ENCODE measurements at regions not wholly inside any gene's neighbourhood (a gene's known extent, or its start where the extent isn't known, plus 50 kb on each side); places are given as distances from the start of the nearest gene placed in this dataset.

GRCh38 chr11:91421641-91422040 is 803.0 kb upstream of the FAT3 start:
- Histone ChIP-seq H2AFZ (ENCODE audit: insufficient read depth, low read depth, low read length, poor library complexity, severe bottlenecking) (no peak overlapping the region), H3K27me3 (replicated peaks in 1 of 4; ENCODE audit: control extremely low read depth in 1 of 4, control insufficient read depth in 3 of 4, insufficient read depth in 4 of 4, low read length in 3 of 4) (no peaks in the 10 kb centered on the region), H3K36me3 (replicated peaks in 1 of 2; ENCODE audit: control extremely low read depth in 1 of 2, control insufficient read depth in 1 of 2, extremely low read depth in 1 of 2, insufficient read depth in 2 of 2, low read length in 1 of 2) (no peaks in the 10 kb centered on the region), H3K4me1 (ENCODE audit: control insufficient read depth in 2 of 2, insufficient read depth in 2 of 2, low read length in 2 of 2) (no peaks in the 10 kb centered on the region), H3K9ac (ENCODE audit: low read length) (no peak overlapping the region), H4K20me1 (ENCODE audit: control insufficient read depth, insufficient read depth, low read length, poor library complexity, severe bottlenecking) (no peaks in the 10 kb centered on the region), H3K9me3 (ENCODE audit: control extremely low read depth in 1 of 3, control insufficient read depth in 2 of 3, insufficient read depth in 1 of 3, low read length in 2 of 3) (no peaks in the 10 kb centered on the region), H3K4me3 (ENCODE audit: control extremely low read depth in 1 of 5, extremely low read depth in 1 of 5, insufficient read depth in 1 of 5, low read depth in 2 of 5, low read length in 4 of 5) (no peak overlapping the region), H3K4me2 (replicated peaks; ENCODE audit: low read depth, low read length, poor library complexity, severe bottlenecking) (no peak overlapping the region), H3K79me2 (ENCODE audit: control insufficient read depth, insufficient read depth, low read length) (no peaks in the 10 kb centered on the region), H3K27ac (ENCODE audit: low read length in 2 of 2) (no peak overlapping the region)
- H3K9me3 Mint-ChIP-seq (ENCODE audit: insufficient read depth): peaks cover 6% of the 10 kb centered on the region
- H3K4me1 Mint-ChIP-seq: no peaks in the 10 kb centered on the region
- no peak overlapping the region for H3K27ac Mint-ChIP-seq
- intact Hi-C loops (cut with micrococcal nuclease): no loop called here
- ChIA-PET POLR2A (no interaction called here), CTCF (no interaction called here)
- no peak for ATAC-seq (ENCODE audit: low read depth)
- DNase-seq: no peak
- TF ChIP-seq CTCF (IDR thresholded peaks at IDR 0.05) (no peak), EZH2 (IDR thresholded peaks at IDR 0.05; ENCODE audit: borderline replicate concordance, insufficient read depth, low read depth, low read length, poor library complexity, severe bottlenecking) (no peak)
- H3K27me3 Mint-ChIP-seq: no peaks in the 10 kb centered on the region
- no peak overlapping the region for H3K4me3 Mint-ChIP-seq
- WGBS (ENCODE audit: insufficient coverage): 75% methylated on average over 3 of the region's 3 CpGs

GRCh38 chr11:91407842-91408241 is 816.8 kb upstream of the FAT3 start:
- Mint-ChIP-seq H3K27me3 (no peaks in the 10 kb centered on the region), H3K9me3 (ENCODE audit: insufficient read depth) (peaks cover 6% of the 10 kb centered on the region), H3K27ac (no peak overlapping the region), H3K4me3 (no peak overlapping the region), H3K4me1 (no peaks in the 10 kb centered on the region)
- Histone ChIP-seq H3K4me3 (ENCODE audit: control extremely low read depth in 1 of 5, extremely low read depth in 1 of 5, insufficient read depth in 1 of 5, low read depth in 2 of 5, low read length in 4 of 5) (no peak overlapping the region), H3K4me1 (ENCODE audit: control insufficient read depth in 2 of 2, insufficient read depth in 2 of 2, low read length in 2 of 2) (no peaks in the 10 kb centered on the region), H3K27me3 (replicated peaks in 1 of 4; ENCODE audit: control extremely low read depth in 1 of 4, control insufficient read depth in 3 of 4, insufficient read depth in 4 of 4, low read length in 3 of 4) (no peaks in the 10 kb centered on the region), H3K4me2 (replicated peaks; ENCODE audit: low read depth, low read length, poor library complexity, severe bottlenecking) (no peak overlapping the region), H3K9ac (ENCODE audit: low read length) (no peak overlapping the region), H2AFZ (ENCODE audit: insufficient read depth, low read depth, low read length, poor library complexity, severe bottlenecking) (no peak overlapping the region), H3K9me3 (ENCODE audit: control extremely low read depth in 1 of 3, control insufficient read depth in 2 of 3, insufficient read depth in 1 of 3, low read length in 2 of 3) (peaks cover 0 to 9% (median 0%) of the 10 kb centered on the region in 3 donors), H4K20me1 (ENCODE audit: control insufficient read depth, insufficient read depth, low read length, poor library complexity, severe bottlenecking) (no peaks in the 10 kb centered on the region), H3K36me3 (replicated peaks in 1 of 2; ENCODE audit: control extremely low read depth in 1 of 2, control insufficient read depth in 1 of 2, extremely low read depth in 1 of 2, insufficient read depth in 2 of 2, low read length in 1 of 2) (no peaks in the 10 kb centered on the region), H3K79me2 (ENCODE audit: control insufficient read depth, insufficient read depth, low read length) (no peaks in the 10 kb centered on the region), H3K27ac (ENCODE audit: low read length in 2 of 2) (no peak overlapping the region)
- no peak for ATAC-seq (ENCODE audit: low read depth)
- TF ChIP-seq CTCF (IDR thresholded peaks at IDR 0.05): no peak
- no peak for TF ChIP-seq EZH2 (IDR thresholded peaks at IDR 0.05; ENCODE audit: borderline replicate concordance, insufficient read depth, low read depth, low read length, poor library complexity, severe bottlenecking)
- ChIA-PET POLR2A (no interaction called here), CTCF (no interaction called here)
- DNase-seq: no peak
- intact Hi-C loops (cut with micrococcal nuclease): no loop called here
